NCI-H2227 (cell line): ENCODE measurements at regions not wholly inside any gene's neighbourhood (a gene's known extent, or its start where the extent isn't known, plus 50 kb on each side); places are given as distances from the start of the nearest gene placed in this dataset.
"Not testable (repeated sequence)": the region's sequence is repeated elsewhere in the genome, so short reads cannot be mapped to it uniquely, and the experiment has no call there.

Source experiments
- DNase-seq: peaks from one replicate; lab custom pipeline; 2025; ENCODE audit not compliant: unreplicated experiment; lab: John Stamatoyannopoulos, UW

- DNase-seq: peak; percentile 16
Measured at GRCh38 chr5:166712447-166713185, 1578.8 kb upstream of the WWC1 start.

- no peak for DNase-seq
Measured at GRCh38 chr5:166713295-166713694, 1578.2 kb upstream of the WWC1 start.

GRCh38 chr5:166716856-166717492 lies 1574.5 kb upstream of the WWC1 start:
- no peak for DNase-seq

GRCh38 chr5:166719991-166720390 lies 1571.5 kb upstream of the WWC1 start:
- no peak for DNase-seq

GRCh38 chr5:166722939-166723338 lies 1568.5 kb upstream of the WWC1 start:
- DNase-seq: no peak

GRCh38 chr5:166724284-166724683 lies 1567.2 kb upstream of the WWC1 start:
- no peak for DNase-seq

- DNase-seq: peak; percentile 1
Measured at GRCh38 chr5:166725593-166725992, 1565.9 kb upstream of the WWC1 start.

- DNase-seq: no peak
Measured at GRCh38 chr5:166726406-166726805, 1565.0 kb upstream of the WWC1 start.

GRCh38 chr5:166742951-166743350 lies 1548.5 kb upstream of the WWC1 start:
- not testable (repeated sequence) for DNase-seq

- DNase-seq: no peak
Measured at GRCh38 chr5:166746506-166746905, 1544.9 kb upstream of the WWC1 start.

- DNase-seq: no peak
Measured at GRCh38 chr5:166750376-166750775, 1541.1 kb upstream of the WWC1 start.

GRCh38 chr5:166758151-166758550 lies 1533.3 kb upstream of the WWC1 start:
- no peak for DNase-seq

GRCh38 chr5:166767858-166768257 lies 1523.6 kb upstream of the WWC1 start:
- no peak for DNase-seq

GRCh38 chr5:166768536-166768935 lies 1522.9 kb upstream of the WWC1 start:
- DNase-seq: no peak

GRCh38 chr5:166772770-166773169 lies 1518.7 kb upstream of the WWC1 start:
- DNase-seq: no peak

- peak; percentile 1 for DNase-seq
Measured at GRCh38 chr5:166781737-166782136, 1509.7 kb upstream of the WWC1 start.

GRCh38 chr5:166784545-166785078 lies 1506.8 kb upstream of the WWC1 start:
- DNase-seq: no peak

GRCh38 chr5:166786178-166786577 lies 1505.3 kb upstream of the WWC1 start:
- DNase-seq: no peak

- DNase-seq: no peak
Measured at GRCh38 chr5:166786889-166787288, 1504.6 kb upstream of the WWC1 start.

GRCh38 chr5:166788050-166788449 lies 1503.4 kb upstream of the WWC1 start:
- DNase-seq: no peak

- no peak for DNase-seq
Measured at GRCh38 chr5:166795756-166796155, 1495.7 kb upstream of the WWC1 start.

- no peak for DNase-seq
Measured at GRCh38 chr5:166803058-166803457, 1488.4 kb upstream of the WWC1 start.
